IMR-90 (cell line): ENCODE measurements at regions not wholly inside any gene's neighbourhood (a gene's known extent, or its start where the extent isn't known, plus 50 kb on each side); places are given as distances from the start of the nearest gene placed in this dataset.

Experiments
- ATAC-seq: fragments of 200-7000 bp; cut with Tn5 transposase; 2 replicates; pipeline ENCODE4 v1.9.1; 2020; ENCODE audit warnings: low read depth, mild to moderate bottlenecking, moderate library complexity
- BruUV-seq: library from RNA; stranded (reverse); fragments of 400-500 nt; replicated peaks from 2 replicates; lab custom pipeline; 2021; lab: Mats Ljungman, UMichigan
- CTCF ChIA-PET: fragments of 300-600 bp; formaldehyde crosslinking; extraction: SDS; loops from one replicate; lab custom pipeline; 2021; ENCODE audit warnings: antibody characterized with exemption; lab: Yijun Ruan, JAX
- POLR2A ChIA-PET: fragments of 300-600 bp; sonication (Branson Sonifier 250); formaldehyde crosslinking; loops from one replicate; lab custom pipeline; 2022; ENCODE audit warnings: antibody characterized with exemption; ENCODE audit not compliant: unreplicated experiment; lab: Charles Lee
- DNase-seq: peaks from one replicate; pipeline ENCODE4 v3.0.0; 2013
- H2AFZ ChIP-seq: replicated peaks from 2 replicates; pipeline ENCODE3; 2013; ENCODE audit warnings: low read length, mild to moderate bottlenecking; ENCODE audit not compliant: poor library complexity
- H2AK5ac ChIP-seq: 2 replicates; pipeline ENCODE4 v1.6.1; 2013; ENCODE audit warnings: low read depth, low read length, inconsistent platforms
- H2AK9ac ChIP-seq: replicated peaks from 2 replicates; pipeline ENCODE3; 2013; ENCODE audit warnings: mild to moderate bottlenecking, low read depth, low read length, moderate library complexity; ENCODE audit not compliant: poor library complexity
- H2BK120ac ChIP-seq: 2 replicates; pipeline ENCODE4 v1.6.1; 2013; ENCODE audit warnings: low read depth, low read length, inconsistent platforms
- H2BK15ac ChIP-seq: 3 replicates; pipeline ENCODE4 v1.6.1; 2013; ENCODE audit warnings: low read depth, low read length, inconsistent platforms
- H2BK20ac ChIP-seq: 2 replicates; pipeline ENCODE4 v1.6.1; 2013; ENCODE audit warnings: low read depth, mild to moderate bottlenecking, inconsistent platforms, low read length, moderate library complexity
- H2BK5ac ChIP-seq: 2 replicates; pipeline ENCODE4 v1.6.1; 2013; ENCODE audit warnings: mild to moderate bottlenecking, low read depth, low read length, inconsistent platforms; ENCODE audit not compliant: poor library complexity, severe bottlenecking
- H3K14ac ChIP-seq: replicated peaks from 2 replicates; pipeline ENCODE4 v1.6.1; 2013; ENCODE audit warnings: low read depth, low read length, inconsistent platforms
- H3K18ac ChIP-seq: 2 replicates; pipeline ENCODE4 v1.6.1; 2013; ENCODE audit warnings: low read depth, low read length, control low read depth
- H3K23ac ChIP-seq: 2 replicates; pipeline ENCODE4 v1.6.1; 2013; ENCODE audit warnings: low read depth, low read length, inconsistent platforms
- H3K27ac ChIP-seq: 2 replicates; pipeline ENCODE4 v1.5.1; 2013; ENCODE audit warnings: mild to moderate bottlenecking, control low read depth, low read length; ENCODE audit not compliant: insufficient read depth
- H3K27me3 ChIP-seq: 2 replicates; pipeline ENCODE4 v1.6.1; 2013; ENCODE audit warnings: low read length; ENCODE audit not compliant: control insufficient read depth, insufficient read depth
- H3K36me3 ChIP-seq: 2 replicates; pipeline ENCODE4 v1.6.1; 2013; ENCODE audit warnings: low read length, mixed read lengths; ENCODE audit not compliant: control insufficient read depth, insufficient read depth
- H3K4ac ChIP-seq: 2 replicates; pipeline ENCODE4 v1.6.1; 2013; ENCODE audit warnings: low read depth, low read length, inconsistent platforms
- H3K4me1 ChIP-seq: 2 replicates; pipeline ENCODE4 v1.6.1; 2013; ENCODE audit warnings: low read length, mixed read lengths; ENCODE audit not compliant: control insufficient read depth, insufficient read depth
- H3K4me2 ChIP-seq: 2 replicates; pipeline ENCODE4 v1.6.1; 2013; ENCODE audit warnings: low read depth, mild to moderate bottlenecking, control low read depth, low read length, moderate library complexity
- H3K4me3 ChIP-seq: 2 replicates; pipeline ENCODE4 v1.5.1; 2013; ENCODE audit warnings: low read depth, mild to moderate bottlenecking, control low read depth, low read length, moderate library complexity; ENCODE audit not compliant: insufficient read depth
- H3K56ac ChIP-seq: 2 replicates; pipeline ENCODE4 v1.6.1; 2013; ENCODE audit warnings: low read length, inconsistent platforms; ENCODE audit not compliant: insufficient read depth; ENCODE audit errors: extremely low read depth
- H3K79me1 ChIP-seq, 2 experiments: 2 replicates each; pipeline ENCODE4 v1.6.1; 2013; ENCODE audit warnings: low read length in 2 of 2, inconsistent platforms in 1 of 2, low read depth in 1 of 2
- H3K9ac ChIP-seq: 2 replicates; pipeline ENCODE4 v1.6.1; 2013; ENCODE audit warnings: low read depth, low read length, control low read depth
- H3K9me1 ChIP-seq: 2 replicates; pipeline ENCODE4 v1.6.1; 2013; ENCODE audit warnings: low read length, inconsistent platforms; ENCODE audit not compliant: insufficient read depth
- H3K9me3 ChIP-seq: 2 replicates; pipeline ENCODE4 v1.6.1; 2013; ENCODE audit warnings: low read length; ENCODE audit not compliant: control insufficient read depth, insufficient read depth
- H4K20me1 ChIP-seq: 2 replicates; pipeline ENCODE4 v1.6.1; 2013; ENCODE audit warnings: low read length, inconsistent platforms; ENCODE audit not compliant: insufficient read depth
- H4K5ac ChIP-seq: 2 replicates; pipeline ENCODE4 v1.6.1; 2013; ENCODE audit warnings: mild to moderate bottlenecking, low read depth, low read length, control low read depth
- H4K8ac ChIP-seq, 2 experiments: 2 replicates each; pipeline ENCODE4 v1.6.1; 2013; ENCODE audit warnings: low read depth in 2 of 2, low read length in 2 of 2, control low read depth in 1 of 2, inconsistent platforms in 1 of 2
- H4K91ac ChIP-seq: 2 replicates; pipeline ENCODE4 v1.6.1; 2013; ENCODE audit warnings: low read depth, low read length, inconsistent platforms; ENCODE audit not compliant: insufficient read depth
- FOS ChIP-seq: fragments of 150-350 bp; IDR thresholded peaks from 2 replicates; pipeline ENCODE4 v1.6.1; 2016; ENCODE audit warnings: low read depth, low read length
- POLR2A ChIP-seq: IDR thresholded peaks from 2 replicates; pipeline ENCODE4 v1.6.1; 2012; ENCODE audit warnings: mild to moderate bottlenecking, low read depth, low read length
- WGBS, 2 experiments: methylation state at CpG; one replicate each; pipeline versions ENCODE4 v1.1.5 to v1.1.7; 2013; ENCODE audit warnings: missing lambda C conversion rate in 2 of 2; ENCODE audit not compliant: insufficient read length in 1 of 2; ENCODE audit errors: extremely low coverage in 2 of 2; 5-methylcytosine and 5-hydroxymethylcytosine counted together
- dilution Hi-C: fragments of 300-500 bp; cut with HindIII; formaldehyde crosslinking; loops from one replicate; pipeline ENCODE4 v1.14.3; 2018; ENCODE audit warnings: low sequenced_read_pairs; ENCODE audit not compliant: unreplicated experiment
- in situ Hi-C: fragments of 300-500 bp; cut with MboI; formaldehyde crosslinking; loops from 3 replicates; pipeline ENCODE4 v1.14.3; 2019; ENCODE audit warnings: low sequenced_read_pairs, inconsistent platforms, mixed read lengths
- intact Hi-C: fragments of 100-400 bp; cut with micrococcal nuclease; formaldehyde crosslinking; loops from 2 replicates; pipeline ENCODE4 v1.10.0; 2022

DNA sequence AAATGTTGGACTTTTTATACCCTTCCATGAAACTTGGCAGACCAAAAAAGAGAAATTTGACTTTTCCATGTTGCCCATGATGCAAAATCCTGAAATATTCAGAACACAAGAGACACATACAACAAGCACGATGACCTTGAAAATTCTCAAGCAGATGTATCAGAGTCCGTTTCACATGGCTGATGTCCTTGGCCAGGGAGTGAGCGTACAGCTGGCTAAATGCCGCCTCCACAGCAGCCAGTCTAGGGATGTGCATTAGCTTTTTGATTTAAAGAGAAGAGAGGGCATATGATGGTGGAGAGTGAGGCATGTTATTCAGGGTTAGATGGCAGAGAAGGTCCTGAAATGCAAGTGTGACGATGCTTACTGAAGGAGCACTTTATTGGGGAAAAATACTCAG is 148.0 kb upstream of the SEMA6A start:
- BruUV-seq, result no TSS peak
- in situ Hi-C loops, result no loop called here
- CTCF ChIA-PET, result no interaction called here

More for the DNA sequence above, 148.0 kb upstream of the SEMA6A start:
- H3K79me1 ChIP-seq, result no peaks in the 10 kb centered on the region
- H2AFZ ChIP-seq, result no peak overlapping the region
- TF ChIP-seq POLR2A, result no peak
- TF ChIP-seq FOS, result no peak
- no peaks in the 10 kb centered on the region for H3K4me1 ChIP-seq
- no peaks in the 10 kb centered on the region for H3K9me1 ChIP-seq
- 70% methylated on average over 3 of the region's 5 CpGs; no CpG with 5 or more reads in 1 of the 2 experiments for WGBS, 2 experiments
- DNase-seq (no peak), ATAC-seq (no peak)
- no peak overlapping the region for H3K4me2 ChIP-seq
- no peak overlapping the region for H3K4ac ChIP-seq
- peaks cover 10% of the 10 kb centered on the region for H3K9me3 ChIP-seq
- H4K5ac ChIP-seq, result no peak overlapping the region
- POLR2A ChIA-PET, result no interaction called here
- no peak overlapping the region for H3K14ac ChIP-seq
- no peak overlapping the region for H2BK15ac ChIP-seq
- no peak overlapping the region for H3K4me3 ChIP-seq
- H2BK20ac ChIP-seq, result no peak overlapping the region
- dilution Hi-C loops (no loop called here), intact Hi-C loops (no loop called here)
- H3K18ac ChIP-seq, result no peak overlapping the region
- H2BK120ac ChIP-seq, result no peak overlapping the region
- H3K27ac ChIP-seq, result no peak overlapping the region
- no peak overlapping the region for H2AK9ac ChIP-seq
- no peak overlapping the region for H2BK5ac ChIP-seq
- no peak overlapping the region for H4K91ac ChIP-seq
- H4K8ac ChIP-seq, result no peak overlapping the region
- H3K36me3 ChIP-seq, result no peaks in the 10 kb centered on the region
- no peaks in the 10 kb centered on the region for H4K20me1 ChIP-seq
- H3K23ac ChIP-seq, result no peak overlapping the region
- H2AK5ac ChIP-seq, result no peak overlapping the region
- no peak overlapping the region for H3K9ac ChIP-seq
- H3K56ac ChIP-seq, result no peak overlapping the region
- no peaks in the 10 kb centered on the region for H3K27me3 ChIP-seq
